Endothelial cell of umbilical vein (primary cell): ENCODE measurements at regions not wholly inside any gene's neighbourhood (a gene's known extent, or its start where the extent isn't known, plus 50 kb on each side); places are given as distances from the start of the nearest gene placed in this dataset.

ENCODE experiments used
- BruUV-seq: library from RNA; stranded (reverse); fragments of 400-500 nt; replicated peaks from 2 replicates; lab custom pipeline; 2021; lab: Mats Ljungman, UMichigan
- CTCF ChIA-PET: fragments of 300-600, 350-600 bp; sonication (Branson Sonifier 250); formaldehyde crosslinking; loops from one replicate; lab custom pipeline; 2021; ENCODE audit warnings: antibody characterized with exemption, inconsistent platforms; lab: Charles Lee
- POLR2A ChIA-PET: fragments of 300-600, 350-600 bp; sonication (Branson Sonifier 250); formaldehyde crosslinking; loops from one replicate; lab custom pipeline; 2021; ENCODE audit warnings: antibody characterized with exemption, inconsistent platforms; lab: Charles Lee
- DNase-seq: peaks from one replicate; pipeline ENCODE4 v3.0.0-alpha.2; 2011; ENCODE audit warnings: low read depth, low spot score
- FAIRE-seq: peaks from 2 replicates; lab custom pipeline; 2011; peaks lifted over from hg19 to GRCh38; lab: Jason Lieb, UNC
- H2AFZ ChIP-seq: 2 replicates; pipeline ENCODE4 v1.6.0; 2012; ENCODE audit warnings: low read depth, low read length, control low read depth, inconsistent platforms
- H3K27ac ChIP-seq: 2 replicates; pipeline ENCODE4 v1.5.1; 2011; ENCODE audit warnings: low read depth, mild to moderate bottlenecking, control low read depth, low read length, moderate library complexity; ENCODE audit not compliant: insufficient read depth
- H3K27me3 ChIP-seq, 2 experiments: 2 replicates each; pipeline versions ENCODE4 v1.6.0 to v1.6.1; 2011; ENCODE audit warnings: low read length in 2 of 2, mixed read lengths in 1 of 2; ENCODE audit not compliant: control insufficient read depth in 2 of 2, insufficient read depth in 2 of 2
- H3K36me3 ChIP-seq, 2 experiments: 2 replicates in 1 of 2; 3 replicates in 1 of 2; pipeline ENCODE4 v1.5.1; 2011; ENCODE audit warnings: low read length in 2 of 2, mild to moderate bottlenecking in 1 of 2, moderate library complexity in 1 of 2; ENCODE audit not compliant: control insufficient read depth in 2 of 2, insufficient read depth in 2 of 2; ENCODE audit errors: extremely low read depth in 1 of 2
- H3K4me1 ChIP-seq: 3 replicates; pipeline ENCODE4 v1.5.1; 2011; ENCODE audit warnings: mild to moderate bottlenecking, low read length; ENCODE audit not compliant: control insufficient read depth, insufficient read depth; ENCODE audit errors: extremely low read depth
- H3K4me2 ChIP-seq: 2 replicates; pipeline ENCODE4 v1.6.1; 2011; ENCODE audit warnings: low read length, control low read depth, mixed read lengths; ENCODE audit not compliant: insufficient read depth
- H3K4me3 ChIP-seq, 3 experiments: fragments of 200-600 bp in 1 of 3; sonication (generic), shearing (Covaris generic) in 1 of 3; replicated peaks in 1 of 3; 2 replicates each; pipeline ENCODE4 v1.5.1; 2011 to 2016; ENCODE audit warnings: control low read depth in 3 of 3, low read length in 3 of 3, mild to moderate bottlenecking in 2 of 3, inconsistent platforms in 1 of 3, low read depth in 1 of 3, moderate library complexity in 1 of 3; ENCODE audit not compliant: insufficient read depth in 1 of 3
- H3K79me2 ChIP-seq: 2 replicates; pipeline ENCODE4 v1.6.0; 2012; ENCODE audit warnings: low read length, inconsistent platforms; ENCODE audit not compliant: control insufficient read depth, insufficient read depth
- H3K9ac ChIP-seq: replicated peaks from 2 replicates; pipeline ENCODE3; 2011; ENCODE audit warnings: low read length, control low read depth; ENCODE audit not compliant: insufficient read depth; ENCODE audit errors: extremely low read depth
- H3K9me1 ChIP-seq: replicated peaks from 3 replicates; pipeline ENCODE4 v1.6.0; 2011; ENCODE audit warnings: mild to moderate bottlenecking, low read length; ENCODE audit not compliant: control insufficient read depth, insufficient read depth; ENCODE audit errors: extremely low read depth
- H3K9me3 ChIP-seq: replicated peaks from 2 replicates; pipeline ENCODE4 v1.5.1; 2012; ENCODE audit warnings: low read length, inconsistent platforms; ENCODE audit not compliant: control insufficient read depth, insufficient read depth
- H4K20me1 ChIP-seq: replicated peaks from 2 replicates; pipeline ENCODE3; 2011; ENCODE audit warnings: mild to moderate bottlenecking, low read length; ENCODE audit not compliant: control insufficient read depth, insufficient read depth; ENCODE audit errors: extremely low read depth
- EZH2 ChIP-seq: IDR thresholded peaks from 2 replicates; pipeline ENCODE4 v1.6.1; 2012; ENCODE audit warnings: borderline replicate concordance, low read depth, mild to moderate bottlenecking, moderate library complexity, low read length, inconsistent platforms; ENCODE audit not compliant: severe bottlenecking
- FOS ChIP-seq: IDR thresholded peaks from 2 replicates; pipeline ENCODE4 v1.6.1; 2011; ENCODE audit warnings: mild to moderate bottlenecking, low read length, moderate library complexity, borderline replicate concordance; ENCODE audit not compliant: insufficient read depth
- GATA2 ChIP-seq: IDR thresholded peaks from 2 replicates; pipeline ENCODE4 v1.7.0; 2011; ENCODE audit warnings: low read depth, mild to moderate bottlenecking, moderate library complexity, mixed read lengths, low read length; ENCODE audit not compliant: insufficient read length, insufficient read depth
- JUN ChIP-seq: IDR thresholded peaks from 2 replicates; pipeline ENCODE4 v1.6.1; 2011; ENCODE audit warnings: borderline replicate concordance, low read depth; ENCODE audit not compliant: insufficient read length, insufficient read depth
- MYC ChIP-seq: IDR thresholded peaks from one replicate; pipeline ENCODE4 v1.6.1; 2011; ENCODE audit warnings: mild to moderate bottlenecking, low read depth, low read length
- POLR2A ChIP-seq: IDR thresholded peaks from 2 replicates; pipeline ENCODE4 v1.6.1; 2012; ENCODE audit warnings: low read depth, mild to moderate bottlenecking, control low read depth, low read length
- POLR2AphosphoS5 ChIP-seq: IDR thresholded peaks from 2 replicates; pipeline ENCODE4 v1.6.1; 2012; ENCODE audit warnings: low read depth, mild to moderate bottlenecking, control low read depth, low read length, moderate library complexity; ENCODE audit not compliant: insufficient read depth
- dilution Hi-C: fragments of 300-500 bp; cut with MboI; formaldehyde crosslinking; loops from one replicate; pipeline ENCODE4 v1.15.0; 2019; ENCODE audit warnings: low sequenced_read_pairs; ENCODE audit not compliant: extremely low pct_ligation_motif_present
- intact Hi-C: fragments of 100-400 bp; cut with micrococcal nuclease; formaldehyde crosslinking; loops from one replicate; pipeline ENCODE4 v1.10.0; 2022
- TF ChIP-seq, protein P1 (sequence below): IDR thresholded peaks from 2 replicates; pipeline ENCODE4 v1.6.1; 2011; ENCODE audit not compliant: insufficient read depth, insufficient read length
- TF ChIP-seq, protein P2 (sequence below), 2 donors: IDR thresholded peaks; 1 replicate in 1 of 2; 2 replicates in 1 of 2; pipeline ENCODE4 v1.5.1; 2011; ENCODE audit warnings: low read length in 2 of 2, mild to moderate bottlenecking in 2 of 2, moderate library complexity in 2 of 2, control low read depth in 1 of 2, inconsistent platforms in 1 of 2, low read depth in 1 of 2; ENCODE audit not compliant: insufficient read depth in 1 of 2; ENCODE audit errors: extremely low read depth in 1 of 2

DNA sequence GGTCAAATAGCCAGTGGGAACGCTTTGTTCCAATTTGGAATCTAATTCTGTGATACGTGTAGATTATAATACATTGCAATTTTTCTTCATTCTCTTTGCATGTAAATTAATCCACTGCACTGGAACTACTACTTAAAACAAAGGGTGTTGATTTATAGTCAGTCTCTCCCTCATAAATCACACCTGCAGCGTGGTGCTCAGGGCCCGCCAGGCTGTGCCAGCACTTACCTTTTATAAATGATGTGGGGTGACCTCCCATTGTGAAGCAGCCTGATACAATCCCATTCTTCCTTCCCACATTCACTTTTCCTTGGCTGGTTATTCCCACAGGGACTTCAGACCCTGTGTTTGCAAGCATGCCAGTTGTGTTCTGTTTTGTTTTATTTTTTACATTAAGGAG, 302.3 kb upstream of the ID2 start:
- intact Hi-C loops: no loop called here
- CTCF ChIA-PET: no interaction called here
- BruUV-seq: no TSS peak
- Histone ChIP-seq H3K4me1 (no peaks in the 10 kb centered on the region), H3K9me3 (peaks cover 2% of the 10 kb centered on the region), H3K4me3 (no peak overlapping the region), H3K36me3 (no peaks in the 10 kb centered on the region), H3K79me2 (no peaks in the 10 kb centered on the region), H3K9me1 (no peaks in the 10 kb centered on the region), H3K4me2 (no peak overlapping the region), H3K27ac (no peak overlapping the region), H3K27me3 (no peaks in the 10 kb centered on the region), H3K9ac (no peak overlapping the region), H4K20me1 (no peaks in the 10 kb centered on the region), H2AFZ (no peak overlapping the region)
- DNase-seq: no peak
- no peak for FAIRE-seq
- POLR2A ChIA-PET: no interaction called here
- dilution Hi-C loops: no loop called here
- TF ChIP-seq POLR2AphosphoS5: no peak
- TF ChIP-seq, protein P1, sequence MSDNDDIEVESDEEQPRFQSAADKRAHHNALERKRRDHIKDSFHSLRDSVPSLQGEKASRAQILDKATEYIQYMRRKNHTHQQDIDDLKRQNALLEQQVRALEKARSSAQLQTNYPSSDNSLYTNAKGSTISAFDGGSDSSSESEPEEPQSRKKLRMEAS: no peak
- no peak for TF ChIP-seq POLR2A
- no peak for TF ChIP-seq GATA2
- no peak for TF ChIP-seq JUN
- TF ChIP-seq, protein P2, sequence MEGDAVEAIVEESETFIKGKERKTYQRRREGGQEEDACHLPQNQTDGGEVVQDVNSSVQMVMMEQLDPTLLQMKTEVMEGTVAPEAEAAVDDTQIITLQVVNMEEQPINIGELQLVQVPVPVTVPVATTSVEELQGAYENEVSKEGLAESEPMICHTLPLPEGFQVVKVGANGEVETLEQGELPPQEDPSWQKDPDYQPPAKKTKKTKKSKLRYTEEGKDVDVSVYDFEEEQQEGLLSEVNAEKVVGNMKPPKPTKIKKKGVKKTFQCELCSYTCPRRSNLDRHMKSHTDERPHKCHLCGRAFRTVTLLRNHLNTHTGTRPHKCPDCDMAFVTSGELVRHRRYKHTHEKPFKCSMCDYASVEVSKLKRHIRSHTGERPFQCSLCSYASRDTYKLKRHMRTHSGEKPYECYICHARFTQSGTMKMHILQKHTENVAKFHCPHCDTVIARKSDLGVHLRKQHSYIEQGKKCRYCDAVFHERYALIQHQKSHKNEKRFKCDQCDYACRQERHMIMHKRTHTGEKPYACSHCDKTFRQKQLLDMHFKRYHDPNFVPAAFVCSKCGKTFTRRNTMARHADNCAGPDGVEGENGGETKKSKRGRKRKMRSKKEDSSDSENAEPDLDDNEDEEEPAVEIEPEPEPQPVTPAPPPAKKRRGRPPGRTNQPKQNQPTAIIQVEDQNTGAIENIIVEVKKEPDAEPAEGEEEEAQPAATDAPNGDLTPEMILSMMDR (IDR thresholded peaks at IDR 0.05; ENCODE audit: extremely low read depth in 1 of 2, insufficient read depth in 1 of 2, low read depth in 1 of 2, low read length in 2 of 2): no peak
- TF ChIP-seq FOS: no peak
- no peak for TF ChIP-seq EZH2
- no peak for TF ChIP-seq MYC
